Astrocyte (in vitro differentiated cells and primary cell): ENCODE measurements at regions not wholly inside any gene's neighbourhood (a gene's known extent, or its start where the extent isn't known, plus 50 kb on each side); places are given as distances from the start of the nearest gene placed in this dataset.

Experiments
- CTCF ChIP-seq: IDR thresholded peaks from 2 replicates; pipeline ENCODE4 v1.5.1; 2011; ENCODE audit warnings: low read depth, mild to moderate bottlenecking, inconsistent platforms, low read length, moderate library complexity; ENCODE audit not compliant: insufficient read depth
- EZH2 ChIP-seq: IDR thresholded peaks from 2 replicates; pipeline ENCODE4 v1.6.1; 2012; ENCODE audit warnings: mild to moderate bottlenecking, low read length, inconsistent platforms; ENCODE audit not compliant: insufficient read depth

- TF ChIP-seq CTCF (no peak), EZH2 (no peak)
Observed at GRCh38 chr18:57923611-57924010, 120.4 kb upstream of the NEDD4L start.
